ENCODE measurements at regions not wholly inside any gene's neighbourhood (a gene's known extent, or its start where the extent isn't known, plus 50 kb on each side); places are given as distances from the start of the nearest gene placed in this dataset.

GRCh38 chr1:5577255-5578040, 414.8 kb downstream of the NPHP4 start:
- TF ChIP-seq CTCF (IDR thresholded peaks at IDR 0.05 in 4 of 5, conservative IDR thresholded peaks at IDR 0.05 in 1 of 5) (no peak), POLR2A (IDR thresholded peaks at IDR 0.05) (no peak)

Data from gastrocnemius medialis (tissue), 4 donors.